ENCODE measurements at regions not wholly inside any gene's neighbourhood (a gene's known extent, or its start where the extent isn't known, plus 50 kb on each side); places are given as distances from the start of the nearest gene placed in this dataset.

DNA sequence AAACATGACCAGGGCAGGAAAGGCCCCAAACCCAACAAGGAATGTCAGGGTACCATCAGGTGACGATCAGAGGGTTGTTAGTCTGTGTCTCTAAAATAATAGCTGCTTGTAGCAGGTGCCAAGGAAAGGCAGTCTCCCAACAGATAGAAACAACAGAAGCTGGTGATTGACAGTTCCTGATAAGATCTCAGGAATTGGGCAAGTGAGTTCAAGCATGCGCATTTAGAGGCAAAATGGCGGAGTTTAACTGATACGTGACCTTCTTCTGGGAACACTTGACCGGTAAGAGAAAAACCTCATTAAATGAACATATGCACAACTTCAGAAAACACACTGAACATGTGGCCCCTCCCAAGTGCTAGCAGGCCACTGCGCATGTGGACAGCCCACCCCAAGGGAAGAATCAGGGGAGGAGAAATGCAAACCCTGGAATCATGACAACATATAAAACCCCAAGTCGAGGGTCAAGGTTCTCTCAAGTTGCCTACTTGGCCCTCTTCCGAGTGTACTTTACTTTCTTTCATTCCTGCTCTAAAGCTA, 664.9 kb downstream of the KCNJ3 start:
- no peak overlapping the region for H3K27ac ChIP-seq
- TF ChIP-seq, protein P1, sequence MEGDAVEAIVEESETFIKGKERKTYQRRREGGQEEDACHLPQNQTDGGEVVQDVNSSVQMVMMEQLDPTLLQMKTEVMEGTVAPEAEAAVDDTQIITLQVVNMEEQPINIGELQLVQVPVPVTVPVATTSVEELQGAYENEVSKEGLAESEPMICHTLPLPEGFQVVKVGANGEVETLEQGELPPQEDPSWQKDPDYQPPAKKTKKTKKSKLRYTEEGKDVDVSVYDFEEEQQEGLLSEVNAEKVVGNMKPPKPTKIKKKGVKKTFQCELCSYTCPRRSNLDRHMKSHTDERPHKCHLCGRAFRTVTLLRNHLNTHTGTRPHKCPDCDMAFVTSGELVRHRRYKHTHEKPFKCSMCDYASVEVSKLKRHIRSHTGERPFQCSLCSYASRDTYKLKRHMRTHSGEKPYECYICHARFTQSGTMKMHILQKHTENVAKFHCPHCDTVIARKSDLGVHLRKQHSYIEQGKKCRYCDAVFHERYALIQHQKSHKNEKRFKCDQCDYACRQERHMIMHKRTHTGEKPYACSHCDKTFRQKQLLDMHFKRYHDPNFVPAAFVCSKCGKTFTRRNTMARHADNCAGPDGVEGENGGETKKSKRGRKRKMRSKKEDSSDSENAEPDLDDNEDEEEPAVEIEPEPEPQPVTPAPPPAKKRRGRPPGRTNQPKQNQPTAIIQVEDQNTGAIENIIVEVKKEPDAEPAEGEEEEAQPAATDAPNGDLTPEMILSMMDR (conservative IDR thresholded peaks at IDR 0.05; ENCODE audit: low read depth), result no peak
- ChIA-PET CTCF (interaction anchor here (0.7 kb wide), 2 partner anchors 13 to 28 kb away, joined by 3 to 4 read pairs; no protein-coding TSS in a partner anchor), POLR2A (ENCODE audit: low non-redundant PET) (no interaction called here)
- DNase-seq (ENCODE audit: low spot score), result no peak

DNA sequence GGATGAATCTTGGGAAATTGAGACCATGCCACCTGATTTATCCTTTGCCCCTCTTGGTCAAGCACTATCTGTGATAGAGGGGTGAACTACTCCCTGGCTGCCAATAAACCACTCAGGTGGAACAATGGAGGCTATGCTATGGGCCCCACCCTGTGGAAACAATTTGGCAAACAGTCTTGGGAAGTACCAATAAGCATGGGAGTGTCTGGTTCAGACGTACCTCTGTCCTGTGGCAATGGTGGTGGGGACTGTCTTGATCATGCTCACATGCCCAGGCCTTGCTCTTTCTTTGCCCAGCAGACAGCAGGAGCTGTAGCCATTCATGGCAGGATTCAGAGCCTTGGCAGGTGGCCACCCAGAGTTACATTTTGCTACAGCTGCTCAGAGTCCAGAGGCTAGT, 658.7 kb downstream of the KCNJ3 start:
- no peak for DNase-seq (ENCODE audit: low spot score)
- H3K27ac ChIP-seq, result no peak overlapping the region
- CTCF ChIA-PET, result no interaction called here
- TF ChIP-seq, protein P1 (conservative IDR thresholded peaks at IDR 0.05; ENCODE audit: low read depth), result no peak
- POLR2A ChIA-PET (ENCODE audit: low non-redundant PET), result no interaction called here

DNA sequence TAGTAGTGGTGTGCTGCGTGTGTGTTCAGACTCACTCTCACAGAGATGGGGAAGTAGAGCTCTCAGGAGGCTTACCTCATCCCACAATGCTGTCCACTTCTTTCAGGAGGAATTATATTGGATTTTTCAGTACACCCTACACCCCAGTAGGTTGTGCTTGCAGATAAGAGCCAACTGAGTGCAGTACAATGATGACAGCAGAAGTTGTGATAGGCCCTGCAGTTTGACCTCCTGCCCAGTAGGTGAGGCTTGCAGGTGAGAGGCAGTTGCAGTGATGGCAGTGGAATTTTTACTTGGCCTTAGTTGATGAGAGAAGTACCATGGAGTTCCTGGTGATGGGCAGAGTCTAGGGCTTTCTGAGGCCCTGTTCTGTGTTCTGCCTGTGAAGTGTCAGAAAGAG, 657.8 kb downstream of the KCNJ3 start:
- DNase-seq (ENCODE audit: low spot score), result no peak
- TF ChIP-seq, protein P1 (conservative IDR thresholded peaks at IDR 0.05; ENCODE audit: low read depth), result no peak
- CTCF ChIA-PET, result no interaction called here

DNA sequence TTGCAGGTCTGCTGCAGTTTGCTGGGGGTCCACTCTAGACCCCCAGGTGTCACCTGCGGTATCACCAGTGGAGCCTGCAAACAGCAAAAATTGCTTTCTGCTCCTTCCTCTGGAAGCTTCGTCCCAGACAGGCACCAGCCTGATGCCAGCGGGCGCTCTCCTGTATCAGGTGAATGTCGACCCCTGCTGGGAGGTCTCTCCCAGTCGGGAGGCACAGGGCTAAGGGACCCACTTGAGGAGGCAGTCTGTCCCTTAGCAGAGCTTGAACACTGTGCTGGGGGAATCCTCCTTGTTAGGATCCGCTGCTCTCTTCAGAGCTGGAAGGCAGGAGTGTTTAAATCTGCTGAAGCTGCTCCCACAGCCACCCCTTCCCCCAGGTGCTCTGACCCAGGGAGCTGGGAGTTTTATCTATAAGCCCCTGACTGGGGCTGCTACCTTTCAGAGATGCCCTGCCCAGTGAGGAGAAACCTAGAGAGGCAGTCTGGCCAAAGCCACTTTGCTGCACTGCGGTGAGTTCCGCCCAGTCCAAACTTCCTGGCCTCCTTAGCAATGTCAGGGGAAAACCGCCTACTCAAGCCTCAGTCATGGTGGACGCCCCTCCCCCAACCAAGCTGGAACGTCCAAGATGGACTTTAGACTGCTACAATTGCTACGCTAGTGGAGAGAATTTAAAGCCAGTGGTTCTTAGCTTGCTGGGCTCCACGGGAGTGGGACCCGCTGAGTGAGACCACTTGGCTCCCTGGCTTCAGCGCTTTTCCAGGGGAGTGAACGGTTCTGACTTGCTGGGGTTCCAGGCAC, 652.5 kb downstream of the KCNJ3 start:
- ChIA-PET POLR2A (ENCODE audit: low non-redundant PET) (no interaction called here), CTCF (interaction anchor here (0.6 kb wide), 1 partner anchor 123 kb away, joined by 3 read pairs; no protein-coding TSS in a partner anchor)
- TF ChIP-seq, protein P1 (conservative IDR thresholded peaks at IDR 0.05; ENCODE audit: low read depth), result no peak
- no peak overlapping the region for H3K27ac ChIP-seq
- no peak for DNase-seq (ENCODE audit: low spot score)

More for the DNA sequence above, 657.8 kb downstream of the KCNJ3 start:
- POLR2A ChIA-PET (ENCODE audit: low non-redundant PET), result no interaction called here
- H3K27ac ChIP-seq, result no peak overlapping the region

DNA sequence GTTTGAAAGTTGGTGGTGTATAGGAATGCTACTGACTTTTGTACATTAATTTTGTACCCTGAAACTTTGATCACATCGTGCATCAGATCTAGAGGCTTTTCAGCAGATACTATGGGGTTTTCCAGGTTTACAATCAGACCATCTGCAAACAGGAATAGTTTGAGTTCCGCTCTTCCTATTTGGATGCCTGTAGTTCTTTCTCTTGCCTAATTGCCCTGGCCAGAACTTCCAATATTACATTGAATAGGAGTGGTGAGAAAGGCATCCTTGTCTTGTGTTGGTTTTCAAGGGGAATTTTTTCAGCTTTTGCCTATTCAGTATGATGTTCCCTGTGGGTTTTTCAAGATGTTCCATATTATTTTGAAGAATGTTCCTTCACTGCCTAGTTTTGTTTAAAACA, 633.5 kb downstream of the KCNJ3 start:
- ChIA-PET CTCF (no interaction called here), POLR2A (ENCODE audit: low non-redundant PET) (no interaction called here)
- no peak overlapping the region for H3K27ac ChIP-seq
- DNase-seq (ENCODE audit: low spot score), result no peak
- TF ChIP-seq, protein P1 (conservative IDR thresholded peaks at IDR 0.05; ENCODE audit: low read depth), result no peak

DNA sequence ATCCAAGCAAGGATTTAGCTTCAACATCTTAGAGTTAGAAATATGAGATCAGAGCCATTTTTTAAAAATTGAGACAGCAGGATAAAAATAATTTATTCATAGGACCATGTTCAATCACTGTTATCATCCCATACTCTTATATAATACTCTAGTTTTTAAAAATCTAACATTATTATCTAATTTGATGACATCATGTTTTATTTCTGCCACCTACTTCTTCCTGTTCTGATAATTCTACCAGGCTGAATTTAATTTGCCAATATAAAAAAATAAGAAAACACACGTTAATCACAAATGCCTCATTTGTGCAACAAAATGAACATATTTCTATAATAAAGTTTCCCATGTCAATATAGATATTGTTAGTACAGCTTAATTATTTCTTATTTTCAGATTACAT, 621.7 kb downstream of the KCNJ3 start:
- ChIA-PET POLR2A (ENCODE audit: low non-redundant PET) (no interaction called here), CTCF (interaction anchor here (0.6 kb wide), 1 partner anchor 24 kb away, joined by 3 read pairs; no protein-coding TSS in a partner anchor)
- TF ChIP-seq, protein P1 (conservative IDR thresholded peaks at IDR 0.05; ENCODE audit: low read depth), result no peak
- no peak for DNase-seq (ENCODE audit: low spot score)
- no peak overlapping the region for H3K27ac ChIP-seq

Measured in RWPE1 (cell line).